Heart left ventricle (tissue), 16 donors: ENCODE measurements at regions not wholly inside any gene's neighbourhood (a gene's known extent, or its start where the extent isn't known, plus 50 kb on each side); places are given as distances from the start of the nearest gene placed in this dataset.

Experiments
- ATAC-seq, 4 donors: fragments of 200-7000 bp; cut with Tn5 transposase; one replicate each; pipeline ENCODE4 v1.9.1; 2020 to 2022; ENCODE audit warnings: moderate library complexity in 4 of 4, mild to moderate bottlenecking in 3 of 4, moderate number of reproducible peaks in 1 of 4
- DNase-seq, 5 donors: peaks; one replicate each; pipeline ENCODE4 v3.0.0-alpha.2; 2020
- H3K27ac ChIP-seq, 12 donors: fragments of 200-600 bp; sonication (generic) in 4 of 12; one replicate each; pipeline versions ENCODE4 v1.5.0 to v1.8.0; 2016 to 2022; ENCODE audit warnings: mild to moderate bottlenecking in 2 of 12
- H3K27me3 ChIP-seq, 9 donors: fragments of 200-600 bp; sonication (generic) in 2 of 9; one replicate each; pipeline versions ENCODE4 v1.5.1 to v1.8.0; 2016 to 2022; ENCODE audit warnings: mild to moderate bottlenecking in 3 of 9
- H3K36me3 ChIP-seq, 9 donors: fragments of 200-600 bp; sonication (generic) in 2 of 9; one replicate each; pipeline versions ENCODE4 v1.5.0 to v1.8.0; 2018 to 2022; ENCODE audit warnings: mild to moderate bottlenecking in 2 of 9
- H3K4me1 ChIP-seq, 12 donors: fragments of 200-600 bp; sonication (generic) in 4 of 12; one replicate each; pipeline versions ENCODE4 v1.5.0 to v1.8.0; 2016 to 2022; ENCODE audit warnings: mild to moderate bottlenecking in 3 of 12
- H3K4me3 ChIP-seq, 12 donors: fragments of 200-600 bp; sonication (generic) in 4 of 12; one replicate each; pipeline versions ENCODE4 v1.5.0 to v1.8.0; 2017 to 2022; ENCODE audit warnings: mild to moderate bottlenecking in 9 of 12, moderate library complexity in 4 of 12
- H3K9me3 ChIP-seq, 12 donors: fragments of 200-600 bp; sonication (generic) in 4 of 12; one replicate each; pipeline versions ENCODE4 v1.5.0 to v1.8.0; 2016 to 2022; ENCODE audit warnings: mild to moderate bottlenecking in 1 of 12
- POLR2A ChIP-seq, 2 donors: fragments of 450-650 bp; IDR thresholded peaks; one replicate each; pipeline ENCODE4 v1.6.1; 2017; ENCODE audit warnings: antibody characterized with exemption in 2 of 2, mild to moderate bottlenecking in 2 of 2, moderate library complexity in 2 of 2
- WGBS, 4 donors: extraction: QIAGEN DNeasy Blood & Tissue Kit in 2 of 4; methylation state at CpG; one replicate each; pipeline versions ENCODE4 v1.1.5 to v1.1.7; 2013 to 2018; 5-methylcytosine and 5-hydroxymethylcytosine counted together
- intact Hi-C, 10 donors: fragments of 100-400 bp; cut with DNase I; formaldehyde crosslinking; loops; one replicate each; pipeline versions ENCODE4 v1.11.1 to v1.14.2; 2022
- TF ChIP-seq, protein P1 (sequence below), 12 donors: fragments of 200-600 bp; sonication (generic) in 4 of 12; IDR thresholded peaks; one replicate each; pipeline versions ENCODE4 v1.5.0 to v1.8.0; 2018 to 2022; ENCODE audit warnings: antibody characterized with exemption in 12 of 12, mild to moderate bottlenecking in 5 of 12
- donor health status: ischemic (EF 13 %, LVEDD 7.1; RV severe dilation, severe dysfunction).
- donor health status: healthy with polysubstance abuse.
- donor health status: DM: no; HTN: yes; CAD: no.
- donor health status: DM: no; HTN: no; CAD: no.
- donor health status: ischemic (EF 25% LVEDD 6.9; RV normal size, moderate dysfunction).
- donor health status: ischemic (EF 25% LVEDD 5.7; RV mildly dilated, moderate dysfunction).
- donor health status: healthy.
- donor health status: DM: yes; HTN: yes; CAD: no.
- donor health status: ischemic (EF 35%, LVEDD 5.7; RV mildly dilated, moderate dysfunction).
- donor health status: nonischemic (EF 11% LVEDD 7.7; RV severe dilation, severe dysfunction).
- donor health status: DM: yes; HTN: yes; CAD: no.
- donor health status: PGD.
- donor health status: ischemic (EF 29% LVEDD 5.4; RV normal size, mild dysfunction).
- donor health status: nonischemic (EF 23%, LVEDD 6.1; RV moderate dilation, normal function).

DNA sequence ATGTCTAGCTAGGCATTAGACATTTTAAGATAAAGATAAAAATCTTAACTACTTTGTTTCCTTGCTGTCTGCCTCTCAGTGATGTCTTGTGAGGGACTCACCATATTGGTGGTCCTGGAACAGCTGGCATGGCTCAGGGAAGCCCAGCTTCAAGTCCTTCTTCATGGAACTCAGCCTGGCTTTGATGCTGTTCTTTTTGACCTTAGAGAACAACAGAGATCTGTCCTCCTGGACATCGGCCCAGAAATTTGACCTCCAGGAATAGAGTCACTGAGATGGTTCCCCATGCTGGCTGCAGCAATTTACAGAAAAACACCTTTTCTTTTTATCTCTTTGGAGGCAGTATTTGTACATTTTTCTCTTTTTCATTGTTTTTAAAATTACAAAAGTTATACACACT, 235.5 kb upstream of the WWC1 start:
- no peaks in the 10 kb centered on the region for H3K9me3 ChIP-seq

DNA sequence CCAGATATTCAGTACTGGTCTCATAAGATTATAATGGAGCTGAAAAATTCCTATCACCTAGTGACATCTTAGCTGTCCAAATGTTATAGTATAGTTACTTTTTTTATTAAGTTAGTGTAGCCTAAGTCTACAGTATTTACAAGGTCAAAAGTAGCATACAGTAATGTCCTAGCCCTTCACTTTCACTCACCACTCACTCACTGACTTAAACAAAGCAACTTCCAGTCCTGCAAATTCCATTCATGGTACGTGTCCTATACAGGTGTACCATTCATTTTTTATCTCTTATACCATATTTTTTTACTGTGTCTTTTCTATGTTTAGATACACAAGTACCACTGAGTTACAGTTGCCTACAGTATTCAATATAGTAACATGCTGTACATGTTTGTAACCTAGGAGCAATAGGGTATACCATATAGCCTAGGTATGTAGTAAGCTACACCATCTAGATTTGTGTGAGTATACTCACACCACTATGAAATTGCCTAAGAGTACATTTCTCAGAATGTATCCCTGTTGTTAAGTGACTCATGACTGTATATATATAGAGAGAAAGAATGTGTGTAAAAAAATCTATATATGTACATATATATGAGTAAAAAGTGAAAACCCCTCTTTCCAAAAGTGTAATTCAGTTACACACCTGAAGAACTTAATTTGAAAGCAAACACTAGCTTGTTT, 234.8 kb upstream of the WWC1 start:
- WGBS, 4 donors = 64 to 82% (median 71%) methylated on average over 1 of the region's 1 CpG
- no peak for TF ChIP-seq POLR2A (IDR thresholded peaks at IDR 0.05)
- TF ChIP-seq, protein P1, sequence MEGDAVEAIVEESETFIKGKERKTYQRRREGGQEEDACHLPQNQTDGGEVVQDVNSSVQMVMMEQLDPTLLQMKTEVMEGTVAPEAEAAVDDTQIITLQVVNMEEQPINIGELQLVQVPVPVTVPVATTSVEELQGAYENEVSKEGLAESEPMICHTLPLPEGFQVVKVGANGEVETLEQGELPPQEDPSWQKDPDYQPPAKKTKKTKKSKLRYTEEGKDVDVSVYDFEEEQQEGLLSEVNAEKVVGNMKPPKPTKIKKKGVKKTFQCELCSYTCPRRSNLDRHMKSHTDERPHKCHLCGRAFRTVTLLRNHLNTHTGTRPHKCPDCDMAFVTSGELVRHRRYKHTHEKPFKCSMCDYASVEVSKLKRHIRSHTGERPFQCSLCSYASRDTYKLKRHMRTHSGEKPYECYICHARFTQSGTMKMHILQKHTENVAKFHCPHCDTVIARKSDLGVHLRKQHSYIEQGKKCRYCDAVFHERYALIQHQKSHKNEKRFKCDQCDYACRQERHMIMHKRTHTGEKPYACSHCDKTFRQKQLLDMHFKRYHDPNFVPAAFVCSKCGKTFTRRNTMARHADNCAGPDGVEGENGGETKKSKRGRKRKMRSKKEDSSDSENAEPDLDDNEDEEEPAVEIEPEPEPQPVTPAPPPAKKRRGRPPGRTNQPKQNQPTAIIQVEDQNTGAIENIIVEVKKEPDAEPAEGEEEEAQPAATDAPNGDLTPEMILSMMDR (IDR thresholded peaks at IDR 0.05) = no peak
- intact Hi-C loops = no loop called here
- Histone ChIP-seq H3K9me3 (no peaks in the 10 kb centered on the region), H3K4me1 (peaks cover 0 to 14% (median 0%) of the 10 kb centered on the region in 12 donors), H3K36me3 (peaks cover 0 to 4% (median 0%) of the 10 kb centered on the region in 9 donors), H3K27me3 (no peaks in the 10 kb centered on the region), H3K4me3 (no peak overlapping the region), H3K27ac (peak overlapping the region in 4 of 12 donors; percentile 21 to 55 (median 38))
- ATAC-seq = no peak
- no peak for DNase-seq

More for the DNA sequence above, 235.5 kb upstream of the WWC1 start:
- no peak for TF ChIP-seq POLR2A (IDR thresholded peaks at IDR 0.05)
- TF ChIP-seq, protein P1 (IDR thresholded peaks at IDR 0.05) = no peak
- peak overlapping the region in 8 of 12 donors; percentile 10 to 58 (median 46) for H3K27ac ChIP-seq
- peak; percentile 69 to 80 (median 74) for ATAC-seq
- DNase-seq = peak in 4 of 5 donors; percentile 50 to 69 (median 56)
- peaks cover 0 to 14% (median 0%) of the 10 kb centered on the region in 12 donors for H3K4me1 ChIP-seq
- H3K36me3 ChIP-seq = peaks cover 0 to 9% (median 0%) of the 10 kb centered on the region in 9 donors
- WGBS, 4 donors = 10 to 24% (median 12%) methylated on average over 1 of the region's 1 CpG
- intact Hi-C loops = no loop called here
- H3K27me3 ChIP-seq = no peaks in the 10 kb centered on the region
- no peak overlapping the region for H3K4me3 ChIP-seq

DNA sequence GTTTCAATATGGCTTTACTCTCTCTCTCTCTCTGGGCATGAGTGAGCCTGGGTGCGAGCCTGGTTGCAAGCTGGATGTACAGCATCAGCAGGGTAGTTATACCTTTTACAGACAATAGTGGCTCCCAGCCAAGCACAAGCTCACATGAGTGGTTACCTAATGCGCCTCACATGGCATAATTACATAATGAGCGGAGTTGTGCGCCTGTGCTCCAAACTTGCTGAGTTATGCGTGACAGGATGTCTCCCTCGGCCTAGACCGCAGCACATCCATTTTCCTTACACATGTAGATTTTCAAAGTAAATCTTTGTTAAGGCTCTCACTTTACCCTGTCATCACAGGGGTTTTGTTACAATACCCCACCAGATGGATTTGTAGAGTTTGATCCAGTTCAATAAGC, 233.5 kb upstream of the WWC1 start:
- H3K9me3 ChIP-seq = no peaks in the 10 kb centered on the region
- no peaks in the 10 kb centered on the region for H3K27me3 ChIP-seq
- peak in 2 of 4 donors; percentile 14 to 36 for ATAC-seq
- H3K4me1 ChIP-seq = peaks cover 0 to 14% (median 0%) of the 10 kb centered on the region in 12 donors
- peak overlapping the region in 1 of 12 donors; percentile 20 for H3K27ac ChIP-seq
- intact Hi-C loops = no loop called here
- no peak for DNase-seq
- peaks cover 0 to 11% (median 0%) of the 10 kb centered on the region in 9 donors for H3K36me3 ChIP-seq
- no peak overlapping the region for H3K4me3 ChIP-seq
- no peak for TF ChIP-seq POLR2A (IDR thresholded peaks at IDR 0.05)
- TF ChIP-seq, protein P1 (IDR thresholded peaks at IDR 0.05) = no peak
- WGBS, 4 donors = 64 to 92% (median 83%) methylated on average over 7 of the region's 7 CpGs

DNA sequence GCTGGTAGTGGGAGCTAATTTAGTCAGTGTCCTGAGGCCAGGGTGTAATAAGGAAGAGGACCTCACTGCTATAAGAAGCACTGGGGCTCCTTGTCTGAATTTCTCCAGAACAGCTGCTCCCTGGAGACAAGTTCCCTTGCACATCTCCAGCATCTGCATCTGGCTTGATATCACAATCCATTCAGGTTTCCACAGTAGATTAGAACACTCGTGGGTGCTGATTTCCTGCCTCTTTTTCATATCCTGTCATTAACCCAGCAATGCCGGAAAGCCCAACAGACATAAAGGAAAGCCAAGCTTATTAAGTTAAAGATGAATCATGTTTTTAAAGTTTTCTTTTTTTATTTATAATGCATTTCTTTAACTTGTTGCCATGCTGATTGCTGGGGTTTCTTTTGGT, 232.3 kb upstream of the WWC1 start:
- H3K27me3 ChIP-seq = no peaks in the 10 kb centered on the region
- no peak overlapping the region for H3K27ac ChIP-seq
- TF ChIP-seq POLR2A (IDR thresholded peaks at IDR 0.05) = no peak
- H3K4me3 ChIP-seq = no peak overlapping the region
- no peaks in the 10 kb centered on the region for H3K9me3 ChIP-seq
- H3K4me1 ChIP-seq = peaks cover 0 to 23% (median 0%) of the 10 kb centered on the region in 12 donors
- peaks cover 0 to 16% (median 0%) of the 10 kb centered on the region in 9 donors for H3K36me3 ChIP-seq
- DNase-seq (no peak), ATAC-seq (no peak)
- 24 to 32% (median 26%) methylated on average over 2 of the region's 2 CpGs for WGBS, 4 donors
- intact Hi-C loops = no loop called here
